SK-N-SH (cell line): ENCODE measurements at regions not wholly inside any gene's neighbourhood (a gene's known extent, or its start where the extent isn't known, plus 50 kb on each side); places are given as distances from the start of the nearest gene placed in this dataset.

Source experiments
- CTCF ChIA-PET: fragments of 300-600, 350-600 bp; formaldehyde crosslinking; extraction: SDS; loops from one replicate; lab custom pipeline; 2021; lab: Yijun Ruan, JAX
- POLR2A ChIA-PET: fragments of 350-600 bp; sonication (Branson Sonifier 250); formaldehyde crosslinking; extraction: SDS; loops from one replicate; lab custom pipeline; 2020; ENCODE audit warnings: antibody characterized with exemption, inconsistent platforms; lab: Yijun Ruan, JAX
- DNase-seq: peaks from one replicate; pipeline ENCODE4 v3.0.0; 2012
- H2AFZ ChIP-seq: fragments of 200-600 bp; sonication (generic); 2 replicates; pipeline ENCODE4 v1.8.1; 2016; ENCODE audit warnings: antibody characterized with exemption, mild to moderate bottlenecking, low read depth
- H3F3A ChIP-seq: fragments of 200-600 bp; sonication (generic); replicated peaks from 2 replicates; pipeline ENCODE3; 2016; ENCODE audit warnings: antibody characterized with exemption, mild to moderate bottlenecking; ENCODE audit not compliant: insufficient read depth
- H3K27ac ChIP-seq, 2 experiments: fragments of 200-500 bp in 1 of 2; fragments of 200-600 bp in 1 of 2; sonication (Bioruptor generic) in 1 of 2; sonication (generic), shearing (Covaris generic) in 1 of 2; 2 replicates each; pipeline versions ENCODE4 v1.5.1 to v1.6.1; 2014 to 2016; ENCODE audit warnings: low read depth in 2 of 2, inconsistent platforms in 1 of 2, low read length in 1 of 2, mild to moderate bottlenecking in 1 of 2, mixed read lengths in 1 of 2
- H3K27me3 ChIP-seq: fragments of 200-600 bp; sonication (generic), shearing (Covaris generic); 2 replicates; pipeline ENCODE4 v1.6.1; 2016; ENCODE audit warnings: mixed run types; ENCODE audit not compliant: insufficient read depth
- H3K36me3 ChIP-seq, 2 experiments: fragments of 200-500 bp in 1 of 2; fragments of 200-600 bp in 1 of 2; sonication (Bioruptor generic) in 1 of 2; sonication (generic) in 1 of 2; replicated peaks in 1 of 2; 2 replicates each; pipeline versions ENCODE3 to v1.5.1; 2014 to 2016; ENCODE audit warnings: low read length in 1 of 2, mild to moderate bottlenecking in 1 of 2; ENCODE audit not compliant: insufficient read depth in 2 of 2, control insufficient read depth in 1 of 2
- H3K4me1 ChIP-seq, 2 experiments: fragments of 200-500 bp in 1 of 2; fragments of 200-600 bp in 1 of 2; sonication (Bioruptor generic) in 1 of 2; sonication (generic), shearing (Covaris generic) in 1 of 2; 2 replicates each; pipeline versions ENCODE4 v1.5.1 to v1.6.1; 2014 to 2016; ENCODE audit warnings: low read depth in 1 of 2, low read length in 1 of 2, mixed run types in 1 of 2; ENCODE audit not compliant: insufficient read depth in 2 of 2, control insufficient read depth in 1 of 2
- H3K4me2 ChIP-seq: fragments of 200-600 bp; sonication (generic), shearing (Covaris generic); 2 replicates; pipeline ENCODE4 v1.6.1; 2017; ENCODE audit warnings: mixed run types
- H3K4me3 ChIP-seq, 2 experiments: fragments of 200-500 bp in 1 of 2; fragments of 200-600 bp in 1 of 2; sonication (Bioruptor generic) in 1 of 2; sonication (generic), shearing (Covaris generic) in 1 of 2; 2 replicates each; pipeline versions ENCODE4 v1.5.1 to v1.8.1; 2014 to 2016; ENCODE audit warnings: low read depth in 2 of 2, inconsistent platforms in 1 of 2, low read length in 1 of 2, mild to moderate bottlenecking in 1 of 2, mixed read lengths in 1 of 2, moderate library complexity in 1 of 2
- H3K79me2 ChIP-seq: fragments of 200-600 bp; sonication (generic); 2 replicates; pipeline ENCODE4 v1.8.1; 2017; ENCODE audit warnings: mild to moderate bottlenecking; ENCODE audit not compliant: insufficient read depth
- H3K9ac ChIP-seq: fragments of 200-600 bp; sonication (generic); 2 replicates; pipeline ENCODE4 v1.6.1; 2017; ENCODE audit warnings: mixed run types
- H3K9me2 ChIP-seq: fragments of 200-600 bp; sonication (generic); 2 replicates; pipeline ENCODE4 v1.6.1; 2017; ENCODE audit warnings: mixed run types
- H3K9me3 ChIP-seq: fragments of 200-600 bp; sonication (generic); 2 replicates; pipeline ENCODE4 v1.6.1; 2017; ENCODE audit warnings: mixed run types, mild to moderate bottlenecking, moderate library complexity
- H4K20me1 ChIP-seq: fragments of 200-600 bp; sonication (generic); 2 replicates; pipeline ENCODE4 v1.6.1; 2017; ENCODE audit warnings: mild to moderate bottlenecking, mixed run types; ENCODE audit not compliant: insufficient read depth
- EZH2phosphoT487 ChIP-seq: fragments of 200-600 bp; sonication (generic); IDR thresholded peaks from 2 replicates; pipeline ENCODE4 v1.6.1; 2017; ENCODE audit warnings: low read depth, mixed run types, mild to moderate bottlenecking, antibody characterized with exemption, moderate library complexity, borderline replicate concordance
- FOXJ3 ChIP-seq: sonication (generic); formaldehyde crosslinking; IDR thresholded peaks from 2 replicates; pipeline ENCODE4 v1.5.1; 2020; ENCODE audit warnings: mild to moderate bottlenecking, missing genetic modification reagents
- FOXM1 ChIP-seq: IDR thresholded peaks from 2 replicates; pipeline ENCODE4 v1.4.0; 2012; ENCODE audit warnings: low read depth, mild to moderate bottlenecking
- JUND ChIP-seq: IDR thresholded peaks from 2 replicates; pipeline ENCODE4 v1.4.0; 2012
- MXI1 ChIP-seq: IDR thresholded peaks from 2 replicates; pipeline ENCODE4 v1.6.1; 2012; ENCODE audit warnings: mild to moderate bottlenecking, low read depth, low read length, improper control_type of control experiment
- NFIC ChIP-seq: IDR thresholded peaks from 2 replicates; pipeline ENCODE4 v1.4.0; 2012; ENCODE audit warnings: borderline replicate concordance
- POLR2AphosphoS5 ChIP-seq: IDR thresholded peaks from 2 replicates; pipeline ENCODE4 v1.6.1; 2012; ENCODE audit warnings: low read depth, low read length
- RFX5 ChIP-seq: IDR thresholded peaks from 2 replicates; pipeline ENCODE4 v1.6.1; 2012; ENCODE audit warnings: mild to moderate bottlenecking, improper control_type of control experiment, low read length
- SIN3A ChIP-seq: IDR thresholded peaks from 2 replicates; pipeline ENCODE4 v1.6.1; 2012; ENCODE audit warnings: low read depth, mild to moderate bottlenecking, low read length, moderate library complexity, borderline replicate concordance
- SMC3 ChIP-seq: IDR thresholded peaks from 2 replicates; pipeline ENCODE4 v1.6.1; 2012; ENCODE audit warnings: low read depth, low read length, improper control_type of control experiment
- TAF1 ChIP-seq: IDR thresholded peaks from 2 replicates; pipeline ENCODE4 v1.6.1; 2012; ENCODE audit warnings: low read depth, mild to moderate bottlenecking, low read length, moderate library complexity, borderline replicate concordance
- YY1 ChIP-seq: IDR thresholded peaks from 2 replicates; pipeline ENCODE4 v1.4.0; 2012; ENCODE audit warnings: low read depth, mild to moderate bottlenecking
- TF ChIP-seq, protein P1 (sequence below): IDR thresholded peaks from 2 replicates; pipeline ENCODE4 v1.4.0; 2012; ENCODE audit warnings: low read depth, borderline replicate concordance
- TF ChIP-seq, protein P2 (sequence below): IDR thresholded peaks from 2 replicates; pipeline ENCODE4; 2012
- TF ChIP-seq, protein P3 (sequence below): IDR thresholded peaks from 2 replicates; pipeline ENCODE4 v1.4.0; 2012; ENCODE audit warnings: low read depth
- TF ChIP-seq, protein P4 (sequence below): fragments of 150-350 bp; IDR thresholded peaks from 2 replicates; pipeline ENCODE4 v1.6.1; 2016; ENCODE audit warnings: mild to moderate bottlenecking, low read depth, low read length
- TF ChIP-seq, protein P5 (sequence below): IDR thresholded peaks from 2 replicates; pipeline ENCODE4 v1.4.0; 2012; ENCODE audit warnings: low read depth, borderline replicate concordance
- TF ChIP-seq, protein P6 (sequence below): fragments of 200-600 bp; sonication (generic); IDR thresholded peaks from 2 replicates; pipeline ENCODE4 v1.6.1; 2017; ENCODE audit warnings: antibody characterized with exemption, mild to moderate bottlenecking, moderate library complexity

DNA sequence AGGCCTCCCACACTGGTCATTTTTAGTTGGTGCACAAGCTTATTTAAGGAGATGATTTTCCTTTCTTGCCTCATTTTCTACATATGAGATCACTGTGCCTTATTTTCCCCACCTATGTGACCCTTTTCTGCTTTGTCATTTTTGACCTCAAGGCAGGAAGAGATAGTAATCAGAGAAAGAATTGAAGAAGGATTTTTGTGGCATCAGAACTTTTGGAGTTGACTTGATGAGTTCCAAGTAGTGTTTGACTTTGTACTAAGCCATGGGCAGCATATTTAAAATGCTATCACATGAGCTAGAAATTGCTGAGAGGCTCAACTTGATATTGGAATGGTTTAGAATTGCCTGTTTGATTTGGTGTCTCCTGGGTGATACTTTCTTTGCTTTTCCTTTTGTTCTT is 440.8 kb downstream of the AEBP2 start:
- CTCF ChIA-PET = no interaction called here
- POLR2A ChIA-PET = no interaction called here
- Histone ChIP-seq H3F3A (no peaks in the 10 kb centered on the region), H3K4me1 (peaks cover 7 to 9% of the 10 kb centered on the region in 2 experiments; a peak in 2 of 4 replicates), H3K79me2 (no peaks in the 10 kb centered on the region), H4K20me1 (no peaks in the 10 kb centered on the region), H3K4me2 (no peak overlapping the region), H3K9me2 (no peaks in the 10 kb centered on the region), H3K9ac (no peak overlapping the region), H3K27ac (no peak overlapping the region), H2AFZ (no peak overlapping the region), H3K9me3 (no peaks in the 10 kb centered on the region; the same call in 1 of the 2 replicates), H3K36me3 (no peaks in the 10 kb centered on the region), H3K4me3 (no peak overlapping the region), H3K27me3 (no peaks in the 10 kb centered on the region)
- TF ChIP-seq, protein P1, sequence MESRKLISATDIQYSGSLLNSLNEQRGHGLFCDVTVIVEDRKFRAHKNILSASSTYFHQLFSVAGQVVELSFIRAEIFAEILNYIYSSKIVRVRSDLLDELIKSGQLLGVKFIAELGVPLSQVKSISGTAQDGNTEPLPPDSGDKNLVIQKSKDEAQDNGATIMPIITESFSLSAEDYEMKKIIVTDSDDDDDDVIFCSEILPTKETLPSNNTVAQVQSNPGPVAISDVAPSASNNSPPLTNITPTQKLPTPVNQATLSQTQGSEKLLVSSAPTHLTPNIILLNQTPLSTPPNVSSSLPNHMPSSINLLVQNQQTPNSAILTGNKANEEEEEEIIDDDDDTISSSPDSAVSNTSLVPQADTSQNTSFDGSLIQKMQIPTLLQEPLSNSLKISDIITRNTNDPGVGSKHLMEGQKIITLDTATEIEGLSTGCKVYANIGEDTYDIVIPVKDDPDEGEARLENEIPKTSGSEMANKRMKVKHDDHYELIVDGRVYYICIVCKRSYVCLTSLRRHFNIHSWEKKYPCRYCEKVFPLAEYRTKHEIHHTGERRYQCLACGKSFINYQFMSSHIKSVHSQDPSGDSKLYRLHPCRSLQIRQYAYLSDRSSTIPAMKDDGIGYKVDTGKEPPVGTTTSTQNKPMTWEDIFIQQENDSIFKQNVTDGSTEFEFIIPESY = no peak
- no peak for TF ChIP-seq FOXJ3 (CRISPR knock-in tag)
- TF ChIP-seq MXI1 = no peak
- TF ChIP-seq, protein P2, sequence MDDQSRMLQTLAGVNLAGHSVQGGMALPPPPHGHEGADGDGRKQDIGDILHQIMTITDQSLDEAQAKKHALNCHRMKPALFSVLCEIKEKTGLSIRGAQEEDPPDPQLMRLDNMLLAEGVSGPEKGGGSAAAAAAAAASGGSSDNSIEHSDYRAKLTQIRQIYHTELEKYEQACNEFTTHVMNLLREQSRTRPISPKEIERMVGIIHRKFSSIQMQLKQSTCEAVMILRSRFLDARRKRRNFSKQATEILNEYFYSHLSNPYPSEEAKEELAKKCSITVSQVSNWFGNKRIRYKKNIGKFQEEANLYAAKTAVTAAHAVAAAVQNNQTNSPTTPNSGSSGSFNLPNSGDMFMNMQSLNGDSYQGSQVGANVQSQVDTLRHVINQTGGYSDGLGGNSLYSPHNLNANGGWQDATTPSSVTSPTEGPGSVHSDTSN = no peak
- TF ChIP-seq, protein P3, sequence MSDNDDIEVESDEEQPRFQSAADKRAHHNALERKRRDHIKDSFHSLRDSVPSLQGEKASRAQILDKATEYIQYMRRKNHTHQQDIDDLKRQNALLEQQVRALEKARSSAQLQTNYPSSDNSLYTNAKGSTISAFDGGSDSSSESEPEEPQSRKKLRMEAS = no peak
- TF ChIP-seq EZH2phosphoT487 = no peak
- no peak for TF ChIP-seq FOXM1
- DNase-seq = no peak

DNA sequence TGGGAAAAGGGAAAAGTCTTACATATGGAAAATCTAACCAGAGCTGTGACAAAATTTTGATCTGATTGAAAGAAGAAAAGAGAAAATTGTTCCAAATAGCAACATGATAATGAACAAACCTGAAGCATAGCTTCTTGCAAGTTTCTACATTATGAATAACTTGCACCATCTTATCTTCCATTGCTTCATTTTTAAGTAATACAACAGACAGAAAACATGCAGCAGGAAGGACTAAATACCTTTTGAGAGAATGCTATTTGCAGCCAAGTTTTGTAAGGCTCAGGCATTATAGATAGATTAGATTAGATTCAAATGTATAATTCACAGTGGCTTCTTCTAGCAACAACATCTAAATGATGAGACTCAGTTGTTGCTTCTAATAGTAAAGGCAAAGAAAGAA is 441.4 kb downstream of the AEBP2 start:
- POLR2A ChIA-PET = no interaction called here
- Histone ChIP-seq H3K9ac (no peak overlapping the region), H2AFZ (no peak overlapping the region), H3K27me3 (no peaks in the 10 kb centered on the region), H3K36me3 (no peaks in the 10 kb centered on the region), H3K9me2 (no peaks in the 10 kb centered on the region), H3K9me3 (no peaks in the 10 kb centered on the region; the same call in 1 of the 2 replicates), H3F3A (no peaks in the 10 kb centered on the region), H3K27ac (no peak overlapping the region), H3K4me3 (no peak overlapping the region), H3K4me2 (no peak overlapping the region), H4K20me1 (no peaks in the 10 kb centered on the region), H3K4me1 (peaks cover 7 to 9% of the 10 kb centered on the region in 2 experiments; a peak in 2 of 4 replicates), H3K79me2 (no peaks in the 10 kb centered on the region)
- DNase-seq = no peak
- CTCF ChIA-PET = no interaction called here
- TF ChIP-seq RFX5 (no peak), MXI1 (no peak), POLR2AphosphoS5 (no peak), TAF1 (no peak), YY1 (no peak), NFIC (no peak), SIN3A (no peak), JUND (no peak), SMC3 (no peak)
- TF ChIP-seq, protein P3 = no peak
- TF ChIP-seq, protein P1 = no peak
- TF ChIP-seq, protein P4, sequence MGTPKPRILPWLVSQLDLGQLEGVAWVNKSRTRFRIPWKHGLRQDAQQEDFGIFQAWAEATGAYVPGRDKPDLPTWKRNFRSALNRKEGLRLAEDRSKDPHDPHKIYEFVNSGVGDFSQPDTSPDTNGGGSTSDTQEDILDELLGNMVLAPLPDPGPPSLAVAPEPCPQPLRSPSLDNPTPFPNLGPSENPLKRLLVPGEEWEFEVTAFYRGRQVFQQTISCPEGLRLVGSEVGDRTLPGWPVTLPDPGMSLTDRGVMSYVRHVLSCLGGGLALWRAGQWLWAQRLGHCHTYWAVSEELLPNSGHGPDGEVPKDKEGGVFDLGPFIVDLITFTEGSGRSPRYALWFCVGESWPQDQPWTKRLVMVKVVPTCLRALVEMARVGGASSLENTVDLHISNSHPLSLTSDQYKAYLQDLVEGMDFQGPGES = no peak
- TF ChIP-seq, protein P5, sequence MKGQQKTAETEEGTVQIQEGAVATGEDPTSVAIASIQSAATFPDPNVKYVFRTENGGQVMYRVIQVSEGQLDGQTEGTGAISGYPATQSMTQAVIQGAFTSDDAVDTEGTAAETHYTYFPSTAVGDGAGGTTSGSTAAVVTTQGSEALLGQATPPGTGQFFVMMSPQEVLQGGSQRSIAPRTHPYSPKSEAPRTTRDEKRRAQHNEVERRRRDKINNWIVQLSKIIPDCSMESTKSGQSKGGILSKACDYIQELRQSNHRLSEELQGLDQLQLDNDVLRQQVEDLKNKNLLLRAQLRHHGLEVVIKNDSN = no peak
- TF ChIP-seq, protein P6, sequence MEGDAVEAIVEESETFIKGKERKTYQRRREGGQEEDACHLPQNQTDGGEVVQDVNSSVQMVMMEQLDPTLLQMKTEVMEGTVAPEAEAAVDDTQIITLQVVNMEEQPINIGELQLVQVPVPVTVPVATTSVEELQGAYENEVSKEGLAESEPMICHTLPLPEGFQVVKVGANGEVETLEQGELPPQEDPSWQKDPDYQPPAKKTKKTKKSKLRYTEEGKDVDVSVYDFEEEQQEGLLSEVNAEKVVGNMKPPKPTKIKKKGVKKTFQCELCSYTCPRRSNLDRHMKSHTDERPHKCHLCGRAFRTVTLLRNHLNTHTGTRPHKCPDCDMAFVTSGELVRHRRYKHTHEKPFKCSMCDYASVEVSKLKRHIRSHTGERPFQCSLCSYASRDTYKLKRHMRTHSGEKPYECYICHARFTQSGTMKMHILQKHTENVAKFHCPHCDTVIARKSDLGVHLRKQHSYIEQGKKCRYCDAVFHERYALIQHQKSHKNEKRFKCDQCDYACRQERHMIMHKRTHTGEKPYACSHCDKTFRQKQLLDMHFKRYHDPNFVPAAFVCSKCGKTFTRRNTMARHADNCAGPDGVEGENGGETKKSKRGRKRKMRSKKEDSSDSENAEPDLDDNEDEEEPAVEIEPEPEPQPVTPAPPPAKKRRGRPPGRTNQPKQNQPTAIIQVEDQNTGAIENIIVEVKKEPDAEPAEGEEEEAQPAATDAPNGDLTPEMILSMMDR = no peak
